ENCODE measurements at regions not wholly inside any gene's neighbourhood (a gene's known extent, or its start where the extent isn't known, plus 50 kb on each side); places are given as distances from the start of the nearest gene placed in this dataset.

GRCh38 chr7:20557116-20557515, 58.4 kb upstream of the ABCB5 start:
- no peak overlapping the region for H3K27ac ChIP-seq (ENCODE audit: low read depth, low read length)
- no peaks in the 10 kb centered on the region for H3K4me1 Mint-ChIP-seq
- no peak overlapping the region for H3K4me3 ChIP-seq (ENCODE audit: low read length)
- no peaks in the 10 kb centered on the region for H3K36me3 ChIP-seq (ENCODE audit: control insufficient read depth, insufficient read depth, low read length)
- no peaks in the 10 kb centered on the region for H3K9me3 ChIP-seq (ENCODE audit: control insufficient read depth, low read length)
- DNase-seq: no peak
- H3K36me3 Mint-ChIP-seq (ENCODE audit: low read depth): no peaks in the 10 kb centered on the region
- no peaks in the 10 kb centered on the region for H3K27me3 ChIP-seq (ENCODE audit: control insufficient read depth, insufficient read depth, low read length, poor library complexity, severe bottlenecking)
- H3K9me3 Mint-ChIP-seq: no peaks in the 10 kb centered on the region
- no peak overlapping the region for H3K4me3 Mint-ChIP-seq
- TF ChIP-seq, protein P1, sequence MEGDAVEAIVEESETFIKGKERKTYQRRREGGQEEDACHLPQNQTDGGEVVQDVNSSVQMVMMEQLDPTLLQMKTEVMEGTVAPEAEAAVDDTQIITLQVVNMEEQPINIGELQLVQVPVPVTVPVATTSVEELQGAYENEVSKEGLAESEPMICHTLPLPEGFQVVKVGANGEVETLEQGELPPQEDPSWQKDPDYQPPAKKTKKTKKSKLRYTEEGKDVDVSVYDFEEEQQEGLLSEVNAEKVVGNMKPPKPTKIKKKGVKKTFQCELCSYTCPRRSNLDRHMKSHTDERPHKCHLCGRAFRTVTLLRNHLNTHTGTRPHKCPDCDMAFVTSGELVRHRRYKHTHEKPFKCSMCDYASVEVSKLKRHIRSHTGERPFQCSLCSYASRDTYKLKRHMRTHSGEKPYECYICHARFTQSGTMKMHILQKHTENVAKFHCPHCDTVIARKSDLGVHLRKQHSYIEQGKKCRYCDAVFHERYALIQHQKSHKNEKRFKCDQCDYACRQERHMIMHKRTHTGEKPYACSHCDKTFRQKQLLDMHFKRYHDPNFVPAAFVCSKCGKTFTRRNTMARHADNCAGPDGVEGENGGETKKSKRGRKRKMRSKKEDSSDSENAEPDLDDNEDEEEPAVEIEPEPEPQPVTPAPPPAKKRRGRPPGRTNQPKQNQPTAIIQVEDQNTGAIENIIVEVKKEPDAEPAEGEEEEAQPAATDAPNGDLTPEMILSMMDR (conservative IDR thresholded peaks at IDR 0.05): no peak
- H3K27ac Mint-ChIP-seq: no peak overlapping the region
- WGBS, 2 experiments (ENCODE audit: insufficient coverage in 1 of 2, insufficient read length in 1 of 2): 100% methylated on average over 1 of the region's 1 CpG; no CpG with 5 or more reads in 1 of the 2 experiments
- H3K4me1 ChIP-seq (ENCODE audit: control insufficient read depth, insufficient read depth, low read length): no peaks in the 10 kb centered on the region
- no peak overlapping the region for H3K9ac ChIP-seq (ENCODE audit: extremely low read depth, low read length, poor library complexity, severe bottlenecking)
- no peaks in the 10 kb centered on the region for H3K27me3 Mint-ChIP-seq (ENCODE audit: insufficient read depth)

GRCh38 chr7:20558963-20559716, 56.3 kb upstream of the ABCB5 start:
- Mint-ChIP-seq H3K27ac (no peak overlapping the region), H3K9me3 (no peaks in the 10 kb centered on the region), H3K27me3 (ENCODE audit: insufficient read depth) (no peaks in the 10 kb centered on the region), H3K36me3 (ENCODE audit: low read depth) (no peaks in the 10 kb centered on the region), H3K4me3 (no peak overlapping the region), H3K4me1 (no peaks in the 10 kb centered on the region)
- 94 to 95% methylated on average over 14 to 22 of the region's 22 CpGs for WGBS, 2 experiments (ENCODE audit: insufficient coverage in 1 of 2, insufficient read length in 1 of 2)
- no peak overlapping the region for H3K9ac ChIP-seq (ENCODE audit: extremely low read depth, low read length, poor library complexity, severe bottlenecking)
- no peaks in the 10 kb centered on the region for H3K36me3 ChIP-seq (ENCODE audit: control insufficient read depth, insufficient read depth, low read length)
- H3K4me1 ChIP-seq (ENCODE audit: control insufficient read depth, insufficient read depth, low read length): no peaks in the 10 kb centered on the region
- DNase-seq: no peak
- no peak overlapping the region for H3K4me3 ChIP-seq (ENCODE audit: low read length)
- TF ChIP-seq, protein P1 (conservative IDR thresholded peaks at IDR 0.05): no peak
- no peaks in the 10 kb centered on the region for H3K9me3 ChIP-seq (ENCODE audit: control insufficient read depth, low read length)
- no peak overlapping the region for H3K27ac ChIP-seq (ENCODE audit: low read depth, low read length)
- no peaks in the 10 kb centered on the region for H3K27me3 ChIP-seq (ENCODE audit: control insufficient read depth, insufficient read depth, low read length, poor library complexity, severe bottlenecking)

DNA sequence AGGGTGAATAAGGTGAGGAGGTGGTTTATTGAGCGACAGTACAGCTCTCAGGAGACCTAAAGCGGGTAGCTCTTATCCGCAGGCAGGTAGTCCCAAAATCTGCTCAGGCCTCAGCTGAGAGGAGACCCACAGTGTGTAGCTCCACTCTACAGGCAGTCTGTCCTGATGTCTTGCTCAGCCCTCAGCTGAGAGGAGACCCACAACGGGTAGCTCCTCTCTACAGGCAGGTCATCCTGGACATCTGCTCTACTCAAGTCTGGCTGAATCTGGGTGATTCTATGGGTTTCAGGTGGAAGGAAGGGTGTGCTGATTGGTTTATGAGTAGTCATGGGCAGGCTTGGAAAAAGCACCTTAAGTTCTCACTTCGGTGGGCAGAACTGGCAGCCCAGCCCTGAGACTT, 55.6 kb upstream of the ABCB5 start:
- H3K27ac Mint-ChIP-seq: no peak overlapping the region
- H3K4me3 ChIP-seq (ENCODE audit: low read length): no peak overlapping the region
- H3K36me3 Mint-ChIP-seq (ENCODE audit: low read depth): no peaks in the 10 kb centered on the region
- no peak overlapping the region for H3K4me3 Mint-ChIP-seq
- H3K27me3 Mint-ChIP-seq (ENCODE audit: insufficient read depth): no peaks in the 10 kb centered on the region
- no peak overlapping the region for H3K9ac ChIP-seq (ENCODE audit: extremely low read depth, low read length, poor library complexity, severe bottlenecking)
- no peaks in the 10 kb centered on the region for H3K4me1 ChIP-seq (ENCODE audit: control insufficient read depth, insufficient read depth, low read length)
- DNase-seq: no peak
- WGBS, 2 experiments (ENCODE audit: insufficient coverage in 1 of 2, insufficient read length in 1 of 2): 93 to 96% methylated on average over 4 to 5 of the region's 5 CpGs
- no peaks in the 10 kb centered on the region for H3K36me3 ChIP-seq (ENCODE audit: control insufficient read depth, insufficient read depth, low read length)
- H3K27me3 ChIP-seq (ENCODE audit: control insufficient read depth, insufficient read depth, low read length, poor library complexity, severe bottlenecking): no peaks in the 10 kb centered on the region
- H3K27ac ChIP-seq (ENCODE audit: low read depth, low read length): no peak overlapping the region
- no peaks in the 10 kb centered on the region for H3K4me1 Mint-ChIP-seq
- TF ChIP-seq, protein P1 (conservative IDR thresholded peaks at IDR 0.05): no peak
- H3K9me3 Mint-ChIP-seq: no peaks in the 10 kb centered on the region
- H3K9me3 ChIP-seq (ENCODE audit: control insufficient read depth, low read length): no peaks in the 10 kb centered on the region

Measured in endodermal cell (in vitro differentiated cells).